ENCODE measurements at regions not wholly inside any gene's neighbourhood (a gene's known extent, or its start where the extent isn't known, plus 50 kb on each side); places are given as distances from the start of the nearest gene placed in this dataset.

- no peak for TF ChIP-seq CTCF (conservative IDR thresholded peaks at IDR 0.05)
- no peak for TF ChIP-seq ZFX (IDR thresholded peaks at IDR 0.05)
Observed at GRCh38 chr17:12242345-12242954, 221.8 kb downstream of the MAP2K4 start.

Data from C4-2B (cell line).